Endothelial cell of umbilical vein (primary cell): ENCODE measurements at regions not wholly inside any gene's neighbourhood (a gene's known extent, or its start where the extent isn't known, plus 50 kb on each side); places are given as distances from the start of the nearest gene placed in this dataset.

ENCODE experiments used
- BruUV-seq: library from RNA; stranded (reverse); fragments of 400-500 nt; replicated peaks from 2 replicates; lab custom pipeline; 2021; lab: Mats Ljungman, UMichigan
- CTCF ChIA-PET: fragments of 300-600, 350-600 bp; sonication (Branson Sonifier 250); formaldehyde crosslinking; loops from one replicate; lab custom pipeline; 2021; ENCODE audit warnings: antibody characterized with exemption, inconsistent platforms; lab: Charles Lee
- POLR2A ChIA-PET: fragments of 300-600, 350-600 bp; sonication (Branson Sonifier 250); formaldehyde crosslinking; loops from one replicate; lab custom pipeline; 2021; ENCODE audit warnings: antibody characterized with exemption, inconsistent platforms; lab: Charles Lee
- DNase-seq: peaks from one replicate; pipeline ENCODE4 v3.0.0-alpha.2; 2011; ENCODE audit warnings: low read depth, low spot score
- FAIRE-seq: peaks from 2 replicates; lab custom pipeline; 2011; peaks lifted over from hg19 to GRCh38; lab: Jason Lieb, UNC
- H2AFZ ChIP-seq: 2 replicates; pipeline ENCODE4 v1.6.0; 2012; ENCODE audit warnings: low read depth, low read length, control low read depth, inconsistent platforms
- H3K27ac ChIP-seq: 2 replicates; pipeline ENCODE4 v1.5.1; 2011; ENCODE audit warnings: low read depth, mild to moderate bottlenecking, control low read depth, low read length, moderate library complexity; ENCODE audit not compliant: insufficient read depth
- H3K27me3 ChIP-seq, 2 experiments: 2 replicates each; pipeline versions ENCODE4 v1.6.0 to v1.6.1; 2011; ENCODE audit warnings: low read length in 2 of 2, mixed read lengths in 1 of 2; ENCODE audit not compliant: control insufficient read depth in 2 of 2, insufficient read depth in 2 of 2
- H3K36me3 ChIP-seq, 2 experiments: 2 replicates in 1 of 2; 3 replicates in 1 of 2; pipeline ENCODE4 v1.5.1; 2011; ENCODE audit warnings: low read length in 2 of 2, mild to moderate bottlenecking in 1 of 2, moderate library complexity in 1 of 2; ENCODE audit not compliant: control insufficient read depth in 2 of 2, insufficient read depth in 2 of 2; ENCODE audit errors: extremely low read depth in 1 of 2
- H3K4me1 ChIP-seq: 3 replicates; pipeline ENCODE4 v1.5.1; 2011; ENCODE audit warnings: mild to moderate bottlenecking, low read length; ENCODE audit not compliant: control insufficient read depth, insufficient read depth; ENCODE audit errors: extremely low read depth
- H3K4me2 ChIP-seq: 2 replicates; pipeline ENCODE4 v1.6.1; 2011; ENCODE audit warnings: low read length, control low read depth, mixed read lengths; ENCODE audit not compliant: insufficient read depth
- H3K4me3 ChIP-seq, 3 experiments: fragments of 200-600 bp in 1 of 3; sonication (generic), shearing (Covaris generic) in 1 of 3; replicated peaks in 1 of 3; 2 replicates each; pipeline ENCODE4 v1.5.1; 2011 to 2016; ENCODE audit warnings: control low read depth in 3 of 3, low read length in 3 of 3, mild to moderate bottlenecking in 2 of 3, inconsistent platforms in 1 of 3, low read depth in 1 of 3, moderate library complexity in 1 of 3; ENCODE audit not compliant: insufficient read depth in 1 of 3
- H3K79me2 ChIP-seq: 2 replicates; pipeline ENCODE4 v1.6.0; 2012; ENCODE audit warnings: low read length, inconsistent platforms; ENCODE audit not compliant: control insufficient read depth, insufficient read depth
- H3K9ac ChIP-seq: replicated peaks from 2 replicates; pipeline ENCODE3; 2011; ENCODE audit warnings: low read length, control low read depth; ENCODE audit not compliant: insufficient read depth; ENCODE audit errors: extremely low read depth
- H3K9me1 ChIP-seq: replicated peaks from 3 replicates; pipeline ENCODE4 v1.6.0; 2011; ENCODE audit warnings: mild to moderate bottlenecking, low read length; ENCODE audit not compliant: control insufficient read depth, insufficient read depth; ENCODE audit errors: extremely low read depth
- H3K9me3 ChIP-seq: replicated peaks from 2 replicates; pipeline ENCODE4 v1.5.1; 2012; ENCODE audit warnings: low read length, inconsistent platforms; ENCODE audit not compliant: control insufficient read depth, insufficient read depth
- H4K20me1 ChIP-seq: replicated peaks from 2 replicates; pipeline ENCODE3; 2011; ENCODE audit warnings: mild to moderate bottlenecking, low read length; ENCODE audit not compliant: control insufficient read depth, insufficient read depth; ENCODE audit errors: extremely low read depth
- CTCF ChIP-seq, 2 donors: IDR thresholded peaks; 1 replicate in 1 of 2; 2 replicates in 1 of 2; pipeline ENCODE4 v1.5.1; 2011; ENCODE audit warnings: low read length in 2 of 2, mild to moderate bottlenecking in 2 of 2, moderate library complexity in 2 of 2, control low read depth in 1 of 2, inconsistent platforms in 1 of 2, low read depth in 1 of 2; ENCODE audit not compliant: insufficient read depth in 1 of 2; ENCODE audit errors: extremely low read depth in 1 of 2
- EZH2 ChIP-seq: IDR thresholded peaks from 2 replicates; pipeline ENCODE4 v1.6.1; 2012; ENCODE audit warnings: borderline replicate concordance, low read depth, mild to moderate bottlenecking, moderate library complexity, low read length, inconsistent platforms; ENCODE audit not compliant: severe bottlenecking
- FOS ChIP-seq: IDR thresholded peaks from 2 replicates; pipeline ENCODE4 v1.6.1; 2011; ENCODE audit warnings: mild to moderate bottlenecking, low read length, moderate library complexity, borderline replicate concordance; ENCODE audit not compliant: insufficient read depth
- GATA2 ChIP-seq: IDR thresholded peaks from 2 replicates; pipeline ENCODE4 v1.7.0; 2011; ENCODE audit warnings: low read depth, mild to moderate bottlenecking, moderate library complexity, mixed read lengths, low read length; ENCODE audit not compliant: insufficient read length, insufficient read depth
- JUN ChIP-seq: IDR thresholded peaks from 2 replicates; pipeline ENCODE4 v1.6.1; 2011; ENCODE audit warnings: borderline replicate concordance, low read depth; ENCODE audit not compliant: insufficient read length, insufficient read depth
- MAX ChIP-seq: IDR thresholded peaks from 2 replicates; pipeline ENCODE4 v1.6.1; 2011; ENCODE audit not compliant: insufficient read depth, insufficient read length
- MYC ChIP-seq: IDR thresholded peaks from one replicate; pipeline ENCODE4 v1.6.1; 2011; ENCODE audit warnings: mild to moderate bottlenecking, low read depth, low read length
- POLR2A ChIP-seq: IDR thresholded peaks from 2 replicates; pipeline ENCODE4 v1.6.1; 2012; ENCODE audit warnings: low read depth, mild to moderate bottlenecking, control low read depth, low read length
- POLR2AphosphoS5 ChIP-seq: IDR thresholded peaks from 2 replicates; pipeline ENCODE4 v1.6.1; 2012; ENCODE audit warnings: low read depth, mild to moderate bottlenecking, control low read depth, low read length, moderate library complexity; ENCODE audit not compliant: insufficient read depth
- dilution Hi-C: fragments of 300-500 bp; cut with MboI; formaldehyde crosslinking; loops from one replicate; pipeline ENCODE4 v1.15.0; 2019; ENCODE audit warnings: low sequenced_read_pairs; ENCODE audit not compliant: extremely low pct_ligation_motif_present
- intact Hi-C: fragments of 100-400 bp; cut with micrococcal nuclease; formaldehyde crosslinking; loops from one replicate; pipeline ENCODE4 v1.10.0; 2022

- Histone ChIP-seq H3K9me1 (no peaks in the 10 kb centered on the region), H3K79me2 (no peaks in the 10 kb centered on the region), H3K36me3 (no peaks in the 10 kb centered on the region), H4K20me1 (no peaks in the 10 kb centered on the region), H3K4me2 (no peak overlapping the region), H3K27me3 (no peaks in the 10 kb centered on the region), H3K4me3 (no peak overlapping the region), H3K9ac (no peak overlapping the region), H2AFZ (no peak overlapping the region), H3K4me1 (peaks cover 20% of the 10 kb centered on the region), H3K27ac (no peak overlapping the region), H3K9me3 (no peaks in the 10 kb centered on the region)
- intact Hi-C loops, result no loop called here
- DNase-seq, result no peak
- POLR2A ChIA-PET, result no interaction called here
- FAIRE-seq, result no peak
- CTCF ChIA-PET, result no interaction called here
- dilution Hi-C loops, result no loop called here
- TF ChIP-seq GATA2 (no peak), FOS (no peak), POLR2AphosphoS5 (no peak), JUN (no peak), MYC (no peak), EZH2 (no peak), MAX (no peak), POLR2A (no peak), CTCF (IDR thresholded peaks at IDR 0.05; ENCODE audit: extremely low read depth in 1 of 2, insufficient read depth in 1 of 2, low read depth in 1 of 2, low read length in 2 of 2) (no peak)
- BruUV-seq, result no TSS peak
Observed at GRCh38 chr21:15362458-15362857, 297.7 kb upstream of the NRIP1 start.
